ENCODE measurements at regions not wholly inside any gene's neighbourhood (a gene's known extent, or its start where the extent isn't known, plus 50 kb on each side); places are given as distances from the start of the nearest gene placed in this dataset.

DNA sequence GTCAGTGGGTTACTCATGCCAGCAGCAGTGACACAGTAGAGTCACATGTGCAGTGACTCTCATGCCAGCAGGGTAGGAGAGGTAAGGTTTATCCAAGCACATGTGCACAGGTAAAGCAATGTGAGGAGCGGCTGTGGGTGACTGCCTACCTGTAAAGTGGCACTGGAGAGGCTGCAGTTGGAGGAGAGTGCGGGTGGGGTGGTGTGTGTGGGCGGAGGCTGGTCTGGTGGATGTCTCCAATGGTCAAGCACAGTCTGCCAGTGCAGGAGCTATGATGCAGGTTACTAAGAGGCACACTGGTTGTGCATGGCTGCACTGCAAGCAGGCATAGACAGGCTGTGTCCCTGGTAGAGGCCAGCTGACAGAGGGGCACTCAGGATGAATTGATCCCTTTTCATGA is 588.2 kb upstream of the FTMT start:
- WGBS (ENCODE audit: low lambda C conversion rate) = 82% methylated on average over 3 of the region's 3 CpGs
- ChIA-PET POLR2A (no interaction called here), CTCF (no interaction called here)

DNA sequence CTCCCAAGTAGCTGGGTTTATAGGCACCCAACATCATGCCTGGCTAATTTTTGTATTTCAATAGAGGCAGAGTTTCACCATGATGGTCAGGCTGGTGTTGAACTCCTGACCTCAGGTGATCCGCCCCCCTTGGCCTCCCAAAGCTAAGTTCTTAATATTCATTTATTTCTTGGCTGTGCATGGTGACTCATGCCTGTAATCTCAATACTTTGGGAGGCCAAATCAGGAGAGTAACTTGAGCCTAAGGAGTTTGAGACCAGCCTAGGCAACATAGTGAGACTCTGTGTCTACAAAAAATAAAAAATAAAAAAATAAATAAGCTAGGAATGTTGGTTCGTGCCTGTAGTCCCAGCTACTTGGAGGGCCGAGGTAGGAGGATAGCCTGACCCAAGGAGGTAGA is 587.1 kb upstream of the FTMT start:
- H3K4me2 ChIP-seq = no peak overlapping the region
- no peak overlapping the region for H3K27ac ChIP-seq (ENCODE audit: low read depth in 2 of 2, low read length in 1 of 2)
- no peaks in the 10 kb centered on the region for H3K4me1 ChIP-seq (ENCODE audit: control insufficient read depth in 1 of 2, insufficient read depth in 2 of 2, low read depth in 1 of 2, low read length in 1 of 2)
- no peaks in the 10 kb centered on the region for H3F3A ChIP-seq (replicated peaks; ENCODE audit: insufficient read depth)
- H3K27me3 ChIP-seq (ENCODE audit: insufficient read depth) = no peaks in the 10 kb centered on the region
- H3K4me3 ChIP-seq (ENCODE audit: low read depth in 2 of 2, low read length in 1 of 2) = no peak overlapping the region
- ChIA-PET POLR2A (no interaction called here), CTCF (interaction anchor here (1.2 kb wide), 1 partner anchor 20 kb away, joined by 4 read pairs; no protein-coding TSS in a partner anchor)
- no peak for TF ChIP-seq TEAD4 (IDR thresholded peaks at IDR 0.05; ENCODE audit: borderline replicate concordance, insufficient read depth)
- TF ChIP-seq POLR2AphosphoS5 (IDR thresholded peaks at IDR 0.05; ENCODE audit: low read depth, low read length) = no peak
- no peak for TF ChIP-seq NFIC (IDR thresholded peaks at IDR 0.05; ENCODE audit: borderline replicate concordance)
- no peaks in the 10 kb centered on the region for H4K20me1 ChIP-seq (ENCODE audit: insufficient read depth)
- no peaks in the 10 kb centered on the region for H3K9me2 ChIP-seq
- H3K79me2 ChIP-seq (ENCODE audit: insufficient read depth) = no peaks in the 10 kb centered on the region
- no peak for DNase-seq
- no peaks in the 10 kb centered on the region for H3K36me3 ChIP-seq (replicated peaks in 1 of 2; ENCODE audit: control insufficient read depth in 1 of 2, insufficient read depth in 2 of 2, low read length in 1 of 2)
- no peak overlapping the region for H3K9ac ChIP-seq
- WGBS (ENCODE audit: low lambda C conversion rate) = 69% methylated on average over 3 of the region's 3 CpGs
- H2AFZ ChIP-seq (ENCODE audit: low read depth) = no peak overlapping the region
- no peaks in the 10 kb centered on the region for H3K9me3 ChIP-seq

More for the DNA sequence above, 588.2 kb upstream of the FTMT start:
- TF ChIP-seq NRF1 (IDR thresholded peaks at IDR 0.05; ENCODE audit: low read depth, low read length) (no peak), CHD2 (IDR thresholded peaks at IDR 0.05; ENCODE audit: low read length, partially characterized antibody) (no peak), TEAD4 (IDR thresholded peaks at IDR 0.05; ENCODE audit: borderline replicate concordance, insufficient read depth) (no peak), RXRA (IDR thresholded peaks at IDR 0.05; ENCODE audit: borderline replicate concordance, low read depth) (no peak), FOSL2 (IDR thresholded peaks at IDR 0.05; ENCODE audit: borderline replicate concordance, low read depth) (no peak)
- TF ChIP-seq, protein P1, sequence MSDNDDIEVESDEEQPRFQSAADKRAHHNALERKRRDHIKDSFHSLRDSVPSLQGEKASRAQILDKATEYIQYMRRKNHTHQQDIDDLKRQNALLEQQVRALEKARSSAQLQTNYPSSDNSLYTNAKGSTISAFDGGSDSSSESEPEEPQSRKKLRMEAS (IDR thresholded peaks at IDR 0.05; ENCODE audit: low read depth) = no peak
- TF ChIP-seq, protein P2, sequence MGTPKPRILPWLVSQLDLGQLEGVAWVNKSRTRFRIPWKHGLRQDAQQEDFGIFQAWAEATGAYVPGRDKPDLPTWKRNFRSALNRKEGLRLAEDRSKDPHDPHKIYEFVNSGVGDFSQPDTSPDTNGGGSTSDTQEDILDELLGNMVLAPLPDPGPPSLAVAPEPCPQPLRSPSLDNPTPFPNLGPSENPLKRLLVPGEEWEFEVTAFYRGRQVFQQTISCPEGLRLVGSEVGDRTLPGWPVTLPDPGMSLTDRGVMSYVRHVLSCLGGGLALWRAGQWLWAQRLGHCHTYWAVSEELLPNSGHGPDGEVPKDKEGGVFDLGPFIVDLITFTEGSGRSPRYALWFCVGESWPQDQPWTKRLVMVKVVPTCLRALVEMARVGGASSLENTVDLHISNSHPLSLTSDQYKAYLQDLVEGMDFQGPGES (IDR thresholded peaks at IDR 0.05; ENCODE audit: low read depth, low read length) = no peak
- TF ChIP-seq, protein P3, sequence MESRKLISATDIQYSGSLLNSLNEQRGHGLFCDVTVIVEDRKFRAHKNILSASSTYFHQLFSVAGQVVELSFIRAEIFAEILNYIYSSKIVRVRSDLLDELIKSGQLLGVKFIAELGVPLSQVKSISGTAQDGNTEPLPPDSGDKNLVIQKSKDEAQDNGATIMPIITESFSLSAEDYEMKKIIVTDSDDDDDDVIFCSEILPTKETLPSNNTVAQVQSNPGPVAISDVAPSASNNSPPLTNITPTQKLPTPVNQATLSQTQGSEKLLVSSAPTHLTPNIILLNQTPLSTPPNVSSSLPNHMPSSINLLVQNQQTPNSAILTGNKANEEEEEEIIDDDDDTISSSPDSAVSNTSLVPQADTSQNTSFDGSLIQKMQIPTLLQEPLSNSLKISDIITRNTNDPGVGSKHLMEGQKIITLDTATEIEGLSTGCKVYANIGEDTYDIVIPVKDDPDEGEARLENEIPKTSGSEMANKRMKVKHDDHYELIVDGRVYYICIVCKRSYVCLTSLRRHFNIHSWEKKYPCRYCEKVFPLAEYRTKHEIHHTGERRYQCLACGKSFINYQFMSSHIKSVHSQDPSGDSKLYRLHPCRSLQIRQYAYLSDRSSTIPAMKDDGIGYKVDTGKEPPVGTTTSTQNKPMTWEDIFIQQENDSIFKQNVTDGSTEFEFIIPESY (IDR thresholded peaks at IDR 0.05; ENCODE audit: borderline replicate concordance, low read depth) = no peak
- TF ChIP-seq, protein P4, sequence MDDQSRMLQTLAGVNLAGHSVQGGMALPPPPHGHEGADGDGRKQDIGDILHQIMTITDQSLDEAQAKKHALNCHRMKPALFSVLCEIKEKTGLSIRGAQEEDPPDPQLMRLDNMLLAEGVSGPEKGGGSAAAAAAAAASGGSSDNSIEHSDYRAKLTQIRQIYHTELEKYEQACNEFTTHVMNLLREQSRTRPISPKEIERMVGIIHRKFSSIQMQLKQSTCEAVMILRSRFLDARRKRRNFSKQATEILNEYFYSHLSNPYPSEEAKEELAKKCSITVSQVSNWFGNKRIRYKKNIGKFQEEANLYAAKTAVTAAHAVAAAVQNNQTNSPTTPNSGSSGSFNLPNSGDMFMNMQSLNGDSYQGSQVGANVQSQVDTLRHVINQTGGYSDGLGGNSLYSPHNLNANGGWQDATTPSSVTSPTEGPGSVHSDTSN (IDR thresholded peaks at IDR 0.05) = no peak
- Histone ChIP-seq H3K27ac (ENCODE audit: low read depth in 2 of 2, low read length in 1 of 2) (no peak overlapping the region), H3K9ac (no peak overlapping the region), H3K79me2 (ENCODE audit: insufficient read depth) (no peaks in the 10 kb centered on the region), H3K9me3 (no peaks in the 10 kb centered on the region; the same call in 1 of the 2 replicates), H3K4me3 (ENCODE audit: low read depth in 2 of 2, low read length in 1 of 2) (no peak overlapping the region), H3K4me1 (ENCODE audit: control insufficient read depth in 1 of 2, insufficient read depth in 2 of 2, low read depth in 1 of 2, low read length in 1 of 2) (no peaks in the 10 kb centered on the region), H3F3A (replicated peaks; ENCODE audit: insufficient read depth) (no peaks in the 10 kb centered on the region), H3K4me2 (no peak overlapping the region), H3K27me3 (ENCODE audit: insufficient read depth) (no peaks in the 10 kb centered on the region), H3K36me3 (replicated peaks in 1 of 2; ENCODE audit: control insufficient read depth in 1 of 2, insufficient read depth in 2 of 2, low read length in 1 of 2) (no peaks in the 10 kb centered on the region), H4K20me1 (ENCODE audit: insufficient read depth) (no peaks in the 10 kb centered on the region), H3K9me2 (no peaks in the 10 kb centered on the region), H2AFZ (ENCODE audit: low read depth) (no peak overlapping the region)
- DNase-seq = no peak

Measured in SK-N-SH (cell line).